GM19468 (cell line): ENCODE measurements at regions not wholly inside any gene's neighbourhood (a gene's known extent, or its start where the extent isn't known, plus 50 kb on each side); places are given as distances from the start of the nearest gene placed in this dataset.

ENCODE experiments used
- ATAC-seq: cut with Tn5 transposase; IDR thresholded peaks from one replicate; pipeline ENCODE4 v1.9.1; 2021; ENCODE audit warnings: mild to moderate bottlenecking, moderate library complexity, moderate number of reproducible peaks; ENCODE audit not compliant: unreplicated experiment; ENCODE audit errors: extremely low read depth

- ATAC-seq, result no peak
These were observed 317.8 kb upstream of the MKI67 start for GRCh38 chr10:128443925-128444518.

GRCh38 chr10:128448796-128449195 is 322.6 kb upstream of the MKI67 start:
- ATAC-seq, result no peak

- ATAC-seq, result no peak
These were observed 325.7 kb upstream of the MKI67 start for GRCh38 chr10:128451879-128452278.

GRCh38 chr10:128456271-128456670 is 330.0 kb upstream of the MKI67 start:
- no peak for ATAC-seq

- no peak for ATAC-seq
These were observed 330.9 kb upstream of the MKI67 start for GRCh38 chr10:128457136-128457535.

- ATAC-seq, result no peak
These were observed 335.8 kb upstream of the MKI67 start for GRCh38 chr10:128461991-128462390.

GRCh38 chr10:128462844-128463243 is 336.6 kb upstream of the MKI67 start:
- no peak for ATAC-seq

- no peak for ATAC-seq
These were observed 338.0 kb upstream of the MKI67 start for GRCh38 chr10:128463991-128464760.

GRCh38 chr10:128465697-128466096 is 339.5 kb upstream of the MKI67 start:
- no peak for ATAC-seq

- ATAC-seq, result no peak
These were observed 340.7 kb upstream of the MKI67 start for GRCh38 chr10:128466831-128467371.

GRCh38 chr10:128468462-128468861 is 342.2 kb upstream of the MKI67 start:
- no peak for ATAC-seq

GRCh38 chr10:128469515-128469914 is 343.3 kb upstream of the MKI67 start:
- ATAC-seq, result no peak

GRCh38 chr10:128470321-128470965 is 344.2 kb upstream of the MKI67 start:
- ATAC-seq, result no peak

GRCh38 chr10:128471151-128471550 is 344.9 kb upstream of the MKI67 start:
- no peak for ATAC-seq

- no peak for ATAC-seq
These were observed 346.0 kb upstream of the MKI67 start for GRCh38 chr10:128472196-128472595.

- ATAC-seq, result no peak
These were observed 347.2 kb upstream of the MKI67 start for GRCh38 chr10:128473396-128473795.

- ATAC-seq, result no peak
These were observed 347.7 kb upstream of the MKI67 start for GRCh38 chr10:128473911-128474310.

- no peak for ATAC-seq
These were observed 348.3 kb upstream of the MKI67 start for GRCh38 chr10:128474571-128474970.

- no peak for ATAC-seq
These were observed 349.6 kb upstream of the MKI67 start for GRCh38 chr10:128475686-128476367.

- ATAC-seq, result no peak
These were observed 350.1 kb upstream of the MKI67 start for GRCh38 chr10:128476368-128476725.

- no peak for ATAC-seq
These were observed 350.6 kb upstream of the MKI67 start for GRCh38 chr10:128476845-128477244.
